Islet of Langerhans (tissue), 1 donor: ENCODE measurements at regions not wholly inside any gene's neighbourhood (a gene's known extent, or its start where the extent isn't known, plus 50 kb on each side); places are given as distances from the start of the nearest gene placed in this dataset.

ENCODE experiments used
- FAIRE-seq: peaks from one replicate; lab custom pipeline; 2011; peaks lifted over from hg19 to GRCh38; lab: Jason Lieb, UNC

- FAIRE-seq, result no peak
These were observed 477.9 kb downstream of the TCERG1L start for GRCh38 chr10:130833596-130833995.

- no peak for FAIRE-seq
These were observed 477.4 kb downstream of the TCERG1L start for GRCh38 chr10:130834170-130834569.

- FAIRE-seq, result no peak
These were observed 476.9 kb downstream of the TCERG1L start for GRCh38 chr10:130834573-130834972.

- FAIRE-seq, result no peak
These were observed 476.5 kb downstream of the TCERG1L start for GRCh38 chr10:130835068-130835467.

- FAIRE-seq, result no peak
These were observed 475.2 kb downstream of the TCERG1L start for GRCh38 chr10:130836344-130836743.

- FAIRE-seq, result no peak
These were observed 468.4 kb downstream of the TCERG1L start for GRCh38 chr10:130843051-130843653.

- no peak for FAIRE-seq
These were observed 467.2 kb downstream of the TCERG1L start for GRCh38 chr10:130844310-130844709.

- no peak for FAIRE-seq
These were observed 464.4 kb downstream of the TCERG1L start for GRCh38 chr10:130847170-130847569.

- FAIRE-seq, result no peak
These were observed 462.7 kb downstream of the TCERG1L start for GRCh38 chr10:130848855-130849254.

GRCh38 chr10:130854151-130854550 is 457.4 kb downstream of the TCERG1L start:
- no peak for FAIRE-seq

- no peak for FAIRE-seq
These were observed 453.8 kb downstream of the TCERG1L start for GRCh38 chr10:130857631-130858295.

- FAIRE-seq, result no peak
These were observed 452.9 kb downstream of the TCERG1L start for GRCh38 chr10:130858626-130859025.

GRCh38 chr10:130859427-130859826 is 452.1 kb downstream of the TCERG1L start:
- FAIRE-seq, result no peak

GRCh38 chr10:130862122-130862521 is 449.4 kb downstream of the TCERG1L start:
- FAIRE-seq, result no peak

- FAIRE-seq, result no peak
These were observed 448.9 kb downstream of the TCERG1L start for GRCh38 chr10:130862626-130863025.

- no peak for FAIRE-seq
These were observed 448.5 kb downstream of the TCERG1L start for GRCh38 chr10:130863044-130863443.

GRCh38 chr10:130864961-130865818 is 446.3 kb downstream of the TCERG1L start:
- no peak for FAIRE-seq

GRCh38 chr10:130866857-130867256 is 444.7 kb downstream of the TCERG1L start:
- FAIRE-seq, result no peak

GRCh38 chr10:130867446-130868194 is 443.9 kb downstream of the TCERG1L start:
- no peak for FAIRE-seq

GRCh38 chr10:130869179-130869841 is 442.2 kb downstream of the TCERG1L start:
- FAIRE-seq, result no peak

GRCh38 chr10:130871406-130871805 is 440.1 kb downstream of the TCERG1L start:
- FAIRE-seq, result no peak

- FAIRE-seq, result no peak
These were observed 437.9 kb downstream of the TCERG1L start for GRCh38 chr10:130873636-130874035.
